Dedifferentiated amniotic fluid mesenchymal stem cell (primary cell): ENCODE measurements at regions not wholly inside any gene's neighbourhood (a gene's known extent, or its start where the extent isn't known, plus 50 kb on each side); places are given as distances from the start of the nearest gene placed in this dataset.
A peak's percentile ranks its signal among the peaks of the same experiment; 100 is the strongest.
"Not testable (repeated sequence)": the region's sequence is repeated elsewhere in the genome, so short reads cannot be mapped to it uniquely, and the experiment has no call there.

ENCODE experiments used
- DNase-seq: peaks from one replicate; pipeline ENCODE4 v3.0.0-alpha.2; 2016; ENCODE audit errors: extremely low spot score

DNA sequence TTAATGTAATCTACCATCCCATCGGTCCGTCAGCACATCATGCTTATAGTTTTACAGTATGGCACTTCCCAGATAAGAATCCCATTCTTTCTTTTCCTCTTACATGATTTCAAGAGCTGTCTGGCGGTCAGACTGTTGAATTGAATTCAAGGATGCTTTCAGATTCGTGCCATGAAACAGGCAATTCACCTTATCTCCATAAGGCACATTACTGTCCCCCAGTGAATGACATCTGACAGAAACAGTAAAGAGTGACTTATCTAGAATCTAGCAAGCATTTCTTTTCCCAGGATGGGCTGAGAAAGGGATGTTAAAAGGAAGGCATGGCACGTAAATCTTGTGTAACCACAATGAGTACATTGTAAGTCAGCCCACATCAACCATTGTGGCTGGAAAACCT, 61.1 kb upstream of the SEM1 start:
- no peak for DNase-seq

DNA sequence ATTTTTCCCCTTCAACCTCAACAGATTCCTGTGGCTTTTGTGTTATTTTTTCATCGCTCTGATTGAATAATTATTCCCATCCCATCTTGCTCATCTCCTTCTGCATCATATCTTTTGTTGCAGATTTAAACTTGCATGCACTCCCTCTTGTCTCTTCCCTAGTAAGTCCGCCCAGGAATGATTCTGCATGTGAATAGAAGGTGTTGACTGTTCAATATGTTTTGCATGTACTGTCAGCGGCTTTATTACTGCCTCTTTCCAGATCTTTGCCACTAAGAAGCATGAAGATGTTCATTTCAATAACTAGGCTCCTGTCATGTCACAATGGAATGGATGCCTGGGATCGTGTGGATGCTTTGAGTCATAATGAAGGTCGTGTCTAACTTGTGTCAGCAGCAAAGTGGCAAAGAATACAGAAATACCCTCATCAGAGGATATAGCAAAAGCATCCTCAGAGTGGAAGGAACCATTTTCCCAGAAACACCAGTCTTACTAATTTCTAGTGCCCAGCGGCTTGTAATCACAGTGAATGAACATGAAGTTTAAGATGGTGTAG, 62.6 kb upstream of the SEM1 start:
- no peak for DNase-seq

- DNase-seq = no peak
Measured at GRCh38 chr7:96773483-96773882, 63.8 kb upstream of the SEM1 start.

- no peak for DNase-seq
Measured at GRCh38 chr7:96774358-96774757, 64.7 kb upstream of the SEM1 start.

DNA sequence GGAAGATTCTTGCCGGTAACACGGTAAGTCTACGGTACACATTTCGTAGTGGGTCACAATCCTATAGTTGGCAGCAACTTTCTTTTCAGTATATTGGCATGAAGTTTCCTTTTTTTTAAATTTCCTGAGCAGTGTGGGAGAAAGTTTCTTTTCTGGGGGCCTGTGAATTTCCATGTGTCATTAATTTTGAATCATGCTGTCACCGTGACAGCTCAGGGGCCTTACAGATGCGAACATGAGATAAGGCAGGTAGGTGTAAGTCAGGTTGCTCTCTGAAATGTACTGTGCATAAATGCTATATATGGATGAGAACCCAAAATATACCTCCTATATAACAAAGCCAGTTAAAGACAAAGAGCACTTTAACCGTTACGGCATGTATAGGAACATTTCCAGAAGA, 65.4 kb upstream of the SEM1 start:
- DNase-seq = no peak

DNA sequence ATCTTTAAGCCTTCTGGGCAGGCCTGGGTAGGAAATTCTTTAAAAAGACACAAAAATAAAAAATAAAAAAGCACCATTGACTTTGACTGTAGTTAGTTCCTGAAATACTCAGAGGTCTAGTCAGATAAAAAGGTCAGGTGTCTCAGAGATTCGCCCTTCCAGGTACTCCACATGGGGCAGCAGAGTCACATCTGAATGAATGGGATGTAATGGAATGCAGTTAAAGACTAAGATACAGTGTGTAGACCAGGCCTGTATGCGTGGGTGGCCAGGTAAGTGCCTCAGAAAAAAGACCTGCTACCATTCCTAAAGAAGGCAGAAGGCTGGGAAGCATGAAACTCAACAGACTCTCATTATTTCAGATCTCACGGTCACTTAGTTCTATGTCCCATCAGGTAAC, 68.6 kb upstream of the SEM1 start:
- no peak for DNase-seq

GRCh38 chr7:96781919-96782318, 72.3 kb upstream of the SEM1 start:
- no peak for DNase-seq

GRCh38 chr7:96782686-96783298, 73.1 kb upstream of the SEM1 start:
- DNase-seq = not testable (repeated sequence)

DNA sequence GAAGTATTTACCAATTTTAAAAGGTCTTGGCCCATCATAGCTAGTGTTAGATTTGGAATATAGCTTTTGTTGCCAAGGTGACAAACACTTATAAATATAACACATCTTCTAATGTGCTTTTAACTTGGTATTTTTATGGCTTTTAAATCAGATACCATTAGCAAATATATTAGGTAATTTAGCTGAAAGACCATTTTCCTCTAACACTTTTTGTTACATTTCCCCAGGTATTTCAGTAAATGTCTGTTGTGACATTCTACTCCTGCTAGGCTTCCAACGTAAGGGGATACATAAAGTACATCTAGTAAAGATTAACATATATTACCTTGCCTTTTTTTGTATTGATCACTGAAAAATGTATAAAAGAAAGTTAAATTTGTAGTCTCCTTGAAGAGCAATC, 75.0 kb upstream of the SEM1 start:
- DNase-seq = no peak

GRCh38 chr7:96786261-96786997, 76.8 kb upstream of the SEM1 start:
- no peak for DNase-seq

- DNase-seq = no peak
Measured at GRCh38 chr7:96786998-96787395, 77.4 kb upstream of the SEM1 start.

DNA sequence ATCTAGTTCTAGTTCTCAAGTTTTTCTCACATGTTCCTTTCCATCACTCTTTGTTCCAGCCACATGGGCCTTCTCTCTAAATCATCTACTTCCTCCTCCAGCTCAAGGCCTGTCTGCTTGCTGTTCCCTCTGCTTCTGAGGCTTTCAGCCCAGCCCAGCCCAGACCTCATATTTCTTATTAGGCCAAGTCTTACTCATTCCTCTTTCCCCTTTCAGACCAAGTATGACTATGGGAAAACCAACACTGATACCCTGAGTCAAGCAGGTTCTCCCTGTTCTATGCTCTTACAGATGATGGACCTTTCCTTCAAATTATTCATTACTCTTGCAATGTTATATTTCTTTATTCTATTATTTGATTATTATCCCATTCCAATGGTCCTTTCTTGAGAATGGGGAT, 80.3 kb upstream of the SEM1 start:
- DNase-seq = no peak

GRCh38 chr7:96792115-96792514, 82.5 kb upstream of the SEM1 start:
- no peak for DNase-seq

GRCh38 chr7:96794063-96794462, 84.4 kb upstream of the SEM1 start:
- DNase-seq = no peak

DNA sequence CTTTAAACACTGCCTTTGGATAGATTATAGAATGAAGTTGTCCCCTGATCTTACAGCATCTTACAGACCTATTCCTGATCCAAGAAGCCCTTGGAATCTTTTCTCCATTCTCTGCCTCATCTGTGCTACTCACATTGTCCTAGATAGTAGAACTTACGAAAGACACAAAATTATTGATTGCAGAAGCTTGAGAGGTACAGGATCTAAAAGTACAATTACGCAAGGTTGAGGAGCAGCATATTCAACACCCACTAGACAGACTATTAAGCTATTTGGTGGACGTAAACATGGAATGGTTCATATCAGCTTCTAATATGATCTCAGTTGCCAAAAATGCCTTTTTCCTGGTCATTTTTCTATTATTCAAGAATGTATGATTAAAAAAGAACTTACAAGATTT, 90.5 kb upstream of the SEM1 start:
- no peak for DNase-seq

GRCh38 chr7:96800824-96801223, 91.2 kb upstream of the SEM1 start:
- DNase-seq = no peak

GRCh38 chr7:96819111-96819700, 109.6 kb upstream of the SEM1 start:
- peak; percentile 67 for DNase-seq

- not testable (repeated sequence) for DNase-seq
Measured at GRCh38 chr7:96821131-96821530, 111.5 kb upstream of the SEM1 start.

DNA sequence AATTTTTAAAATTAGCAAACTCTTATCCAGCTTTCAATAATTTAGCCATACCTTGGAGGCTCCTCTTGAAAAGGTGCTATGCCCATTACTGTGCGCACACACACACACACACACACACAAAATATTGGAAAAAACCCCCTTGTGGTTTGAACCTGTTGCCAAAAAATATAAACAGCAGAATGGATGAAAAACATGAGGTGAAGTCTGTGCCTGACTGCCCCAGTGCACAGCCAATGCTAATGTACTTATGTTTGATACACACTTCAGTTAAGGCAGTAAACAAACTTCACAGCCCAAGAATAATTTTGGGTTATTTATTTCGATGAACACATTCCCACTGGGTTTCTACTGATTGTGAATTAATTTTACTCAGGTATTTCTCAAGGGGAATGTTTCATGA, 113.2 kb upstream of the SEM1 start:
- DNase-seq = no peak

- peak; percentile 65 for DNase-seq
Measured at GRCh38 chr7:96823274-96823673, 113.6 kb upstream of the SEM1 start.

GRCh38 chr7:96824686-96825085, 115.0 kb upstream of the SEM1 start:
- no peak for DNase-seq

DNA sequence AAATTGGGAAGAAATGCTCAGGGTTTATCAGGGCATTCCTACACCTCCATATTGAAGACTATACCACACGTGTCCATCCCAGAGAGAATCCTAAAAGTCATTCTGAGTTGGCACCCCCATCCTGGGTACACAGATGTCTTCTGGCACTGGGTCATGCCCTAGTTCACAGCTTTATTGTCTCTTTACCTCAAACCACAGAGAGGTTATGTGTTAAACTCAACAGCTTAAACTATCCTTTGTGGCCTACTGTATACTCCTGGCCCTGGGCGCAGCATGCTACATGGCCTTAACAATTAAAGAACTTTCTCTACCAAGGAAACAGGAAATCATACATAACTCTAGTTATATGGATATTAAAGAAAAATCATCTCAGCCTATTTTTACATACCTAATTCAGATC, 115.6 kb upstream of the SEM1 start:
- no peak for DNase-seq

GRCh38 chr7:96826089-96826488, 116.4 kb upstream of the SEM1 start:
- no peak for DNase-seq
